Loucy (cell line): ENCODE measurements at regions not wholly inside any gene's neighbourhood (a gene's known extent, or its start where the extent isn't known, plus 50 kb on each side); places are given as distances from the start of the nearest gene placed in this dataset.

Experiments
- H2AFZ ChIP-seq: fragments of 200-600 bp; sonication (generic); 2 replicates; pipeline ENCODE4 v1.6.0; 2016; ENCODE audit warnings: antibody characterized with exemption, mild to moderate bottlenecking, low read length, moderate library complexity
- H3F3A ChIP-seq: fragments of 200-600 bp; 2 replicates; pipeline ENCODE4 v1.6.0; 2016; ENCODE audit warnings: antibody characterized with exemption, low read depth, mild to moderate bottlenecking
- H3K27me3 ChIP-seq: fragments of 200-600 bp; sonication (generic); 2 replicates; pipeline ENCODE4 v1.6.1; 2014; ENCODE audit warnings: low read length, mild to moderate bottlenecking; ENCODE audit not compliant: insufficient read depth, poor library complexity, severe bottlenecking
- H3K36me3 ChIP-seq: fragments of 200-600 bp; sonication (generic); 2 replicates; pipeline ENCODE4 v1.6.1; 2016; ENCODE audit warnings: low read length; ENCODE audit not compliant: insufficient read depth
- H3K4me1 ChIP-seq: fragments of 200-600 bp; sonication (generic); 2 replicates; pipeline ENCODE4 v1.5.1; 2014; ENCODE audit warnings: low read length, mild to moderate bottlenecking; ENCODE audit not compliant: insufficient read depth, poor library complexity, severe bottlenecking
- H3K4me2 ChIP-seq: fragments of 200-600 bp; sonication (generic); 2 replicates; pipeline ENCODE4 v1.6.0; 2014; ENCODE audit warnings: antibody characterized with exemption, low read length, low read depth, mild to moderate bottlenecking; ENCODE audit not compliant: poor library complexity, severe bottlenecking
- H3K4me3 ChIP-seq: fragments of 200-600 bp; sonication (generic); 2 replicates; pipeline ENCODE4 v1.5.1; 2014; ENCODE audit warnings: low read length, mild to moderate bottlenecking, mixed read lengths; ENCODE audit not compliant: poor library complexity, severe bottlenecking
- H3K79me2 ChIP-seq: fragments of 200-600 bp; sonication (generic); 2 replicates; pipeline ENCODE4 v1.6.1; 2014; ENCODE audit warnings: low read length; ENCODE audit not compliant: insufficient read depth
- H3K9ac ChIP-seq: fragments of 200-600 bp; sonication (generic); 2 replicates; pipeline ENCODE4 v1.6.0; 2014; ENCODE audit warnings: mild to moderate bottlenecking, low read depth, low read length, moderate library complexity; ENCODE audit not compliant: poor library complexity, severe bottlenecking
- H3K9me2 ChIP-seq: fragments of 200-600 bp; sonication (generic); replicated peaks from 2 replicates; pipeline ENCODE4 v1.6.1; 2016; ENCODE audit warnings: low read depth, low read length, mixed read lengths
- H3K9me3 ChIP-seq: fragments of 200-600 bp; sonication (generic); 2 replicates; pipeline ENCODE4 v1.6.1; 2014; ENCODE audit warnings: mild to moderate bottlenecking, antibody characterized with exemption, low read length, low read depth; ENCODE audit not compliant: insufficient read depth
- H4K20me1 ChIP-seq: fragments of 200-600 bp; sonication (generic); 2 replicates; pipeline ENCODE4 v1.6.0; 2014; ENCODE audit warnings: antibody characterized with exemption, low read length, mild to moderate bottlenecking; ENCODE audit not compliant: insufficient read depth, poor library complexity, severe bottlenecking
- EZH2phosphoT487 ChIP-seq: fragments of 200-600 bp; IDR thresholded peaks from 2 replicates; pipeline ENCODE4 v1.6.1; 2018; ENCODE audit warnings: antibody characterized with exemption, mild to moderate bottlenecking, moderate library complexity, borderline replicate concordance
- TF ChIP-seq, protein P1 (sequence below): fragments of 200-600 bp; sonication (generic); conservative IDR thresholded peaks from 2 replicates; pipeline ENCODE4 v1.5.1; 2014; ENCODE audit warnings: mild to moderate bottlenecking, antibody characterized with exemption, low read length

DNA sequence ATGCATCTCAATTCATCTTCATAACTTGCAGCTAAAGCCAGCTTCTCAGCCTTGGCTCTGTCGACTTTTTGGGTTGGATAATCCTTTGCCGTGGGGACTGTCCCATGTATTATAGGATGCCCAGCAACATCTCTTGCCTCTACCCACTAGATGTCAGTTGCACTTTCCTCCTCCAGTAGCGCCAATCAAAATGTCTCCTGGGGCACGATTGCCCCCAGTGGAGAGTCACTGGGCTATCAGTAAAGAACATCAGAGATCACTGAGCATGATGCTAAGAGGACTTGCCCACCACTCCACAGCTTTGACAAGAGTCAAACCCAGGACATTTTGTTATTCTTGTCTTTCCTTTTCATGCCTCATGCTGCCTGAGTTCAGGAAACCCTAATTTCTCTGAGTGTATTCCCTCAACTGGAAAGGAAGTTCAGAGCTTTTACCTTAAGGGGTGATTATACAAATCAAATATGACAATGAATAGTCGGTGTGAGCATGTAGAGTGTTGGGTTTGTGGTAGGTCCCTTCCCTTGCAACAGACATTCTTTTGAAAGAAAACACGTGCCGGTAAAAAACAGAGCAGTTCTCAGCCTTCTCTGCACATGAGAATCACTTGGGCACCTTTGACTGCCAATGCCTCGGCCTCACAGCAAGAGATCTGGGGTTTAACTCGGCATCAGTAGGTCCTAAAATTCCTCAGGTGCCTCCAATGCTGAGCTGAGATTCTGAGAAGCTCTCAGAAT lies 980.6 kb downstream of the VRK1 start:
- TF ChIP-seq, protein P1, sequence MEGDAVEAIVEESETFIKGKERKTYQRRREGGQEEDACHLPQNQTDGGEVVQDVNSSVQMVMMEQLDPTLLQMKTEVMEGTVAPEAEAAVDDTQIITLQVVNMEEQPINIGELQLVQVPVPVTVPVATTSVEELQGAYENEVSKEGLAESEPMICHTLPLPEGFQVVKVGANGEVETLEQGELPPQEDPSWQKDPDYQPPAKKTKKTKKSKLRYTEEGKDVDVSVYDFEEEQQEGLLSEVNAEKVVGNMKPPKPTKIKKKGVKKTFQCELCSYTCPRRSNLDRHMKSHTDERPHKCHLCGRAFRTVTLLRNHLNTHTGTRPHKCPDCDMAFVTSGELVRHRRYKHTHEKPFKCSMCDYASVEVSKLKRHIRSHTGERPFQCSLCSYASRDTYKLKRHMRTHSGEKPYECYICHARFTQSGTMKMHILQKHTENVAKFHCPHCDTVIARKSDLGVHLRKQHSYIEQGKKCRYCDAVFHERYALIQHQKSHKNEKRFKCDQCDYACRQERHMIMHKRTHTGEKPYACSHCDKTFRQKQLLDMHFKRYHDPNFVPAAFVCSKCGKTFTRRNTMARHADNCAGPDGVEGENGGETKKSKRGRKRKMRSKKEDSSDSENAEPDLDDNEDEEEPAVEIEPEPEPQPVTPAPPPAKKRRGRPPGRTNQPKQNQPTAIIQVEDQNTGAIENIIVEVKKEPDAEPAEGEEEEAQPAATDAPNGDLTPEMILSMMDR: no peak; the same call in 1 of the 2 replicates
- TF ChIP-seq EZH2phosphoT487: no peak
- Histone ChIP-seq H3K4me1 (no peaks in the 10 kb centered on the region), H4K20me1 (no peaks in the 10 kb centered on the region), H3K79me2 (no peaks in the 10 kb centered on the region), H3K9me3 (no peaks in the 10 kb centered on the region), H2AFZ (no peak overlapping the region), H3K9ac (no peak overlapping the region), H3K4me3 (no peak overlapping the region), H3K4me2 (no peak overlapping the region), H3K36me3 (no peaks in the 10 kb centered on the region), H3K9me2 (no peaks in the 10 kb centered on the region), H3F3A (no peaks in the 10 kb centered on the region), H3K27me3 (no peaks in the 10 kb centered on the region)

DNA sequence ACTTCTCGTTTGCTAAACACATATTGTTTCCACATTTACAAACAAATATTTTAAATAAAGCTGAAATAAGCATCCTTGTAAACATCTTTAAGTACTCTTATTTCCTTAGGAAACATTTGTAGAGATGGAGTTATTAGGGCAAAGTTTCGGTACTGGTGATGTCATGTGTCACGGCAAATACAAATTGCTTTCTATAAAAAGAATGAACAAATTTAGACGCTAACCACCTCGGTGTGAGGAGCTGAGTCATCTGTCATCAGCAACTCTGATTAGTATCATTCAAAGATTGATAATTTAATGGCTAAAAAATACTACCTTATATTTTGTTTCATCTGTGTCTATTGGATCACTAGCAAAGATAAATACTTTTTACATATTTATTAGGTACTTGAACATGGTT lies 982.0 kb downstream of the VRK1 start:
- no peaks in the 10 kb centered on the region for H3K9me3 ChIP-seq
- no peak overlapping the region for H3K4me2 ChIP-seq
- no peak overlapping the region for H3K4me3 ChIP-seq
- H4K20me1 ChIP-seq: no peaks in the 10 kb centered on the region
- no peaks in the 10 kb centered on the region for H3K36me3 ChIP-seq
- no peaks in the 10 kb centered on the region for H3K4me1 ChIP-seq
- no peaks in the 10 kb centered on the region for H3F3A ChIP-seq
- H3K79me2 ChIP-seq: no peaks in the 10 kb centered on the region
- H3K27me3 ChIP-seq: no peaks in the 10 kb centered on the region
- no peak overlapping the region for H3K9ac ChIP-seq
- H3K9me2 ChIP-seq: no peaks in the 10 kb centered on the region
- TF ChIP-seq, protein P1: no peak
- TF ChIP-seq EZH2phosphoT487: no peak
- H2AFZ ChIP-seq: no peak overlapping the region

DNA sequence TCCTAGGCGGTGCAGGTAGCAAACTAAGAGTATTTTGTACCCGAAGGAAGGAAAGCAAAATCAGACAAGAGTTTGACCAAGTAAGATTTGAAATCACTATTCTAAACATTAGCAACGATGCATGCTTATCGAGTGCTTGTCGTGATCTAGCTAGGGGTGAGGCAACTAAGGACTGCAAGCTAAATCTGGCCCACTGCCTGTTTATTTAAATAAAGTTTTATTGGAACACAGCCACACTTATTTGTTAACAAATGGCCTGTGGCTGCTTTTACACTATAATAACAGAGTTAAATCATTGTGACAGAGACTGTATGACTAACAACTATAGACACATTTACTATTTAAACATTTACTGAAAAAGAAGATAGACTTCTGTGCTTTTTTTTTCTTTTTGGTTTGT lies 983.6 kb downstream of the VRK1 start:
- H2AFZ ChIP-seq: no peak overlapping the region
- no peaks in the 10 kb centered on the region for H3K9me2 ChIP-seq
- no peaks in the 10 kb centered on the region for H3K4me1 ChIP-seq
- no peak overlapping the region for H3K9ac ChIP-seq
- H3K9me3 ChIP-seq: no peaks in the 10 kb centered on the region
- H3K4me2 ChIP-seq: no peak overlapping the region
- H3K36me3 ChIP-seq: no peaks in the 10 kb centered on the region
- H3K79me2 ChIP-seq: no peaks in the 10 kb centered on the region
- H3K4me3 ChIP-seq: no peak overlapping the region
- H4K20me1 ChIP-seq: no peaks in the 10 kb centered on the region
- H3K27me3 ChIP-seq: no peaks in the 10 kb centered on the region
- no peaks in the 10 kb centered on the region for H3F3A ChIP-seq
- TF ChIP-seq EZH2phosphoT487: no peak
- TF ChIP-seq, protein P1: no peak
